Smooth muscle cell (in vitro differentiated cells): ENCODE measurements at regions not wholly inside any gene's neighbourhood (a gene's known extent, or its start where the extent isn't known, plus 50 kb on each side); places are given as distances from the start of the nearest gene placed in this dataset.

Experiments
- DNase-seq: peaks from one replicate; lab custom pipeline; 2025; ENCODE audit not compliant: unreplicated experiment; lab: John Stamatoyannopoulos, UW
- H2AFZ ChIP-seq: fragments of 200-600 bp; sonication (generic); 2 replicates; pipeline ENCODE4 v1.6.0; 2016; ENCODE audit warnings: antibody characterized with exemption, low read depth, mild to moderate bottlenecking
- H3F3A ChIP-seq: fragments of 200-600 bp; sonication (generic); 2 replicates; pipeline ENCODE4 v1.6.0; 2017; ENCODE audit warnings: antibody characterized with exemption, low read depth
- H3K27ac ChIP-seq: fragments of 200-600 bp; sonication (generic); 2 replicates; pipeline ENCODE4 v1.5.1; 2016; ENCODE audit warnings: low read depth, mild to moderate bottlenecking
- H3K27me3 ChIP-seq: fragments of 200-600 bp; sonication (generic); 2 replicates; pipeline ENCODE4 v1.6.1; 2016; ENCODE audit warnings: low read depth, mild to moderate bottlenecking
- H3K36me3 ChIP-seq: fragments of 200-600 bp; sonication (generic); 2 replicates; pipeline ENCODE4 v1.5.1; 2016; ENCODE audit warnings: low read depth
- H3K4me1 ChIP-seq: fragments of 200-600 bp; sonication (generic); 2 replicates; pipeline ENCODE4 v1.5.1; 2016; ENCODE audit warnings: low read depth
- H3K4me2 ChIP-seq: fragments of 200-600 bp; sonication (generic); 2 replicates; pipeline ENCODE4 v1.6.0; 2016; ENCODE audit warnings: mild to moderate bottlenecking
- H3K4me3 ChIP-seq: fragments of 200-600 bp; sonication (generic); 2 replicates; pipeline ENCODE4 v1.5.1; 2016; ENCODE audit warnings: mild to moderate bottlenecking
- H3K79me2 ChIP-seq: fragments of 200-600 bp; sonication (generic); 2 replicates; pipeline ENCODE4 v1.6.0; 2016; ENCODE audit warnings: low read depth, mild to moderate bottlenecking
- H3K9ac ChIP-seq: fragments of 200-600 bp; sonication (generic); 2 replicates; pipeline ENCODE4 v1.6.0; 2016; ENCODE audit warnings: low read depth
- H3K9me3 ChIP-seq: fragments of 200-600 bp; sonication (generic); replicated peaks from 2 replicates; pipeline ENCODE4 v1.5.1; 2016; ENCODE audit warnings: low read depth
- H4K20me1 ChIP-seq: fragments of 200-600 bp; sonication (generic); 2 replicates; pipeline ENCODE4 v1.6.0; 2016; ENCODE audit warnings: low read depth
- CTCF ChIP-seq: fragments of 200-600 bp; sonication (generic); IDR thresholded peaks from 2 replicates; pipeline ENCODE4 v1.5.1; 2017; ENCODE audit warnings: borderline replicate concordance, mild to moderate bottlenecking, antibody characterized with exemption; ENCODE audit not compliant: insufficient read depth, poor library complexity, severe bottlenecking
- WGBS: methylation state at CpG from one replicate; pipeline ENCODE4 v1.1.7; 2016; ENCODE audit warnings: low lambda C conversion rate; 5-methylcytosine and 5-hydroxymethylcytosine counted together

GRCh38 chr2:16015210-16015902, 75.0 kb downstream of the MYCN start:
- Histone ChIP-seq H3K4me2 (no peak overlapping the region), H3K9ac (no peak overlapping the region), H3K4me1 (peaks cover 31% of the 10 kb centered on the region), H3K36me3 (no peaks in the 10 kb centered on the region), H4K20me1 (no peaks in the 10 kb centered on the region), H3K79me2 (no peaks in the 10 kb centered on the region), H3K27ac (no peak overlapping the region), H3K9me3 (no peaks in the 10 kb centered on the region), H2AFZ (no peak overlapping the region), H3K4me3 (no peak overlapping the region), H3F3A (no peaks in the 10 kb centered on the region), H3K27me3 (no peaks in the 10 kb centered on the region)
- 90% methylated on average over 15 of the region's 15 CpGs for WGBS
- no peak for TF ChIP-seq CTCF
- DNase-seq = no peak

GRCh38 chr2:16014802-16015201, 74.5 kb downstream of the MYCN start:
- peaks cover 31% of the 10 kb centered on the region for H3K4me1 ChIP-seq
- no peak overlapping the region for H3K27ac ChIP-seq
- no peak overlapping the region for H3K9ac ChIP-seq
- no peak overlapping the region for H3K4me2 ChIP-seq
- no peaks in the 10 kb centered on the region for H3K9me3 ChIP-seq
- no peak for DNase-seq
- WGBS = 93% methylated on average over 3 of the region's 3 CpGs
- H3K79me2 ChIP-seq = no peaks in the 10 kb centered on the region
- H3F3A ChIP-seq = no peaks in the 10 kb centered on the region
- no peak for TF ChIP-seq CTCF
- H4K20me1 ChIP-seq = no peaks in the 10 kb centered on the region
- no peak overlapping the region for H2AFZ ChIP-seq
- H3K4me3 ChIP-seq = no peak overlapping the region
- no peaks in the 10 kb centered on the region for H3K36me3 ChIP-seq
- H3K27me3 ChIP-seq = no peaks in the 10 kb centered on the region

GRCh38 chr2:16014041-16014787, 73.9 kb downstream of the MYCN start:
- TF ChIP-seq CTCF = no peak
- Histone ChIP-seq H3K4me3 (no peak overlapping the region), H3K4me2 (no peak overlapping the region), H3K9ac (no peak overlapping the region), H3K27ac (no peak overlapping the region), H3K4me1 (peaks cover 27% of the 10 kb centered on the region), H4K20me1 (no peaks in the 10 kb centered on the region), H2AFZ (no peak overlapping the region), H3K36me3 (no peaks in the 10 kb centered on the region), H3K9me3 (no peaks in the 10 kb centered on the region), H3K27me3 (no peaks in the 10 kb centered on the region), H3F3A (no peaks in the 10 kb centered on the region), H3K79me2 (no peaks in the 10 kb centered on the region)
- no peak for DNase-seq
- 92% methylated on average over 32 of the region's 32 CpGs for WGBS
